Astrocyte of the cerebellum (primary cell): ENCODE measurements at regions not wholly inside any gene's neighbourhood (a gene's known extent, or its start where the extent isn't known, plus 50 kb on each side); places are given as distances from the start of the nearest gene placed in this dataset.

ENCODE experiments used
- DNase-seq: peaks from one replicate; pipeline ENCODE4 v3.0.0-alpha.2; 2011; ENCODE audit warnings: low read depth
- H3K4me3 ChIP-seq: 2 replicates; pipeline ENCODE4 v1.5.1; 2011; ENCODE audit warnings: mild to moderate bottlenecking, low read depth, low read length, moderate library complexity
- in situ Hi-C: cut with HindIII; loops from 2 replicates; pipeline ENCODE4 v1.10.0; 2017; ENCODE audit warnings: low sequenced_read_pairs
- TF ChIP-seq, protein P1 (sequence below): IDR thresholded peaks from 2 replicates; pipeline ENCODE4 v1.5.1; 2012; ENCODE audit warnings: low read length, low read depth, moderate library complexity, mild to moderate bottlenecking; ENCODE audit errors: missing control alignments

DNA sequence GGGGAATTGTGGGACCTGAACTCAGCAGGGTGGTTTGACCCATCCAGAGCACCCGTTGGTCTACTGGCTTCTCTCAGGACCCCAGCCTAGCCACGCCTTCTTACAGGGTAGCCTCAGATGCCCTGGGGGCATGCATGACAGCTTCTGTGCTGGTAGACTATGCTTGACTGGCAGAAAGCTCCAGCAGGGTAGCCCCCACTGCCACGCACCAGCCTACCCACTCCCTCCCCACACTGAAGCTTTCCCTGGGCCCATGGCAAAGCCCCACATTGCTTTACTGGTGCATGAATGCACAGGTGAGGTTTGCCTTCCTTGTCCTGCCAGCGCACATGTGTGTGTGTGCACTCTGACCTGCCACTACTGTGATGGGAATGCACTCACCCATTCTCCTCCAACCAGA, 772.2 kb downstream of the LRFN5 start:
- H3K4me3 ChIP-seq, result no peak overlapping the region
- in situ Hi-C loops, result no loop called here
- no peak for DNase-seq
- TF ChIP-seq, protein P1, sequence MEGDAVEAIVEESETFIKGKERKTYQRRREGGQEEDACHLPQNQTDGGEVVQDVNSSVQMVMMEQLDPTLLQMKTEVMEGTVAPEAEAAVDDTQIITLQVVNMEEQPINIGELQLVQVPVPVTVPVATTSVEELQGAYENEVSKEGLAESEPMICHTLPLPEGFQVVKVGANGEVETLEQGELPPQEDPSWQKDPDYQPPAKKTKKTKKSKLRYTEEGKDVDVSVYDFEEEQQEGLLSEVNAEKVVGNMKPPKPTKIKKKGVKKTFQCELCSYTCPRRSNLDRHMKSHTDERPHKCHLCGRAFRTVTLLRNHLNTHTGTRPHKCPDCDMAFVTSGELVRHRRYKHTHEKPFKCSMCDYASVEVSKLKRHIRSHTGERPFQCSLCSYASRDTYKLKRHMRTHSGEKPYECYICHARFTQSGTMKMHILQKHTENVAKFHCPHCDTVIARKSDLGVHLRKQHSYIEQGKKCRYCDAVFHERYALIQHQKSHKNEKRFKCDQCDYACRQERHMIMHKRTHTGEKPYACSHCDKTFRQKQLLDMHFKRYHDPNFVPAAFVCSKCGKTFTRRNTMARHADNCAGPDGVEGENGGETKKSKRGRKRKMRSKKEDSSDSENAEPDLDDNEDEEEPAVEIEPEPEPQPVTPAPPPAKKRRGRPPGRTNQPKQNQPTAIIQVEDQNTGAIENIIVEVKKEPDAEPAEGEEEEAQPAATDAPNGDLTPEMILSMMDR, result no peak

DNA sequence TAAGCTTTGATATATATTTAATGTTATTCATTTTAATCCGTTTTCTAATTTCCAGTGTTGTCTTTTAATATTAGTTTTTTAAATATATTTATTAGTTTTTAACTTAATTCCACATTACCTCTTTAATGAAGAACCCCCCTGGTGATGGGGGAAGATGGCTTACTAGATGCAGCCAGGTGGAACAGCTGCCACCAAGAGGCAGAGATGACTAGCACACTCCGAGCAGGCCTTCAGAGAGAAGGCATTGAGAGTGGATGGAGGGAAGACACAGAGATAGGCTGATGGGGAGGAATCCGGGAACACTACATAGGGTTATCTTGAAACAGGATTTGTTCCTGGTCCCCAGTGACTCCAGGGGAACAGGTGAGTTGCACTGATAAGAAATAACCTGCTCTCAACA, 771.6 kb downstream of the LRFN5 start:
- H3K4me3 ChIP-seq, result no peak overlapping the region
- TF ChIP-seq, protein P1, result no peak
- in situ Hi-C loops, result no loop called here
- DNase-seq, result no peak

DNA sequence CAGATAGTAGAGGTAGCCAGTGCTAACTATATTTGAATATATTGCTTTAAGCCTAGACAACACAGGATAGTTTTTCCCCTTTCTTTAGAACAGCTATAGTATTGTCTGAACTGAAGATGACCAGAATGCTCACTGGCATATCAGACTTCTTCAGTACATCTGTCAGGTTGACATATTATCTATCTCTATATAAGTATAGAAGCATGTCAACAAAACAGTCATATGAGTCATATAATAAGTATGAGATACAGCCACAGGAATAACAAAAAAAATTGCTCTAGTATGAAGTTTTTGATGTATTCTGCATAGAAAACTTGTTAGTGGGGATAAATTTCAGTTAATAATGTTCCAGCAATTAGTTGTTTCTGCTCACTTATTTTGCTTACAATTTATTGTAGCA, 767.7 kb downstream of the LRFN5 start:
- DNase-seq, result no peak
- TF ChIP-seq, protein P1, result no peak
- in situ Hi-C loops, result no loop called here

DNA sequence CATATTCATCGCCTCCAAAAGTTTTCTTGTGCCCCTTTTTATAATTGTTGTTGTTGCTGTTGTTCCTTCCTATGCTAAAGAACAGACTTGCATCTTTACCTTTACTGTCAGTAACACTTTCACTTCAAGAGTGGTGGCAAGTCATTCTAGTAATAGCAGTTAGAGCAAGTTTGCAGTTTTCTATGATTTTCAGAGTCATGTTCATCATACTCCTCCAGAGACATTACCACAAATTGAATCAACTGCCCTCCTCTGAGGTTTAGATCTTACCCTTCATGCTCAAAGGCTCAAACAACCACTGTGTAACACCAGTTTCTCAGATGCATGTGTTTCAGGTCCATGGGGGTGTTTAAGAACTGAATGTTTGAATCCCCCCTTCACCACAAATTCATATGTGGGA, 763.4 kb downstream of the LRFN5 start:
- TF ChIP-seq, protein P1, result no peak

More for the DNA sequence above, 767.7 kb downstream of the LRFN5 start:
- no peak overlapping the region for H3K4me3 ChIP-seq

DNA sequence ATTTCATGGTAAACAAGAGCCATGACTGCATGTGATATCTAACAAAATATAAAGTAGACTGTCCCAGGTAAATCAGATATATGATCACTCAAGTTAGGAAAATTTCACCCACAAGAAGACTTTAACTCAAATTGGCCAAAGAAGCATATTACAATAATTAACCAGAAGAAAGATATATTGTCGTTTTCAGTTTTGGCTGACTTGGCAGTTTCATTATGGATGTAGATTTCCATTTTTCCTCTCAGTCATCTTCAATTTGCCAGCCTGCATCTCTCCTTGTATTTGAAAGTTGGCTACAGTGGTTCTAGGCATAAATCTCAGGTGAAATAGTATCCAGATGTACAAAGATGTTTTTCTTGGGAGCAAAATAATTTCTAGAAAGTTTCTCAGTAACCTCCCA, 761.6 kb downstream of the LRFN5 start:
- H3K4me3 ChIP-seq, result no peak overlapping the region
- DNase-seq, result no peak
- in situ Hi-C loops, result no loop called here
- TF ChIP-seq, protein P1, result no peak

More for the DNA sequence above, 763.4 kb downstream of the LRFN5 start:
- in situ Hi-C loops, result no loop called here
- H3K4me3 ChIP-seq, result no peak overlapping the region
- no peak for DNase-seq

DNA sequence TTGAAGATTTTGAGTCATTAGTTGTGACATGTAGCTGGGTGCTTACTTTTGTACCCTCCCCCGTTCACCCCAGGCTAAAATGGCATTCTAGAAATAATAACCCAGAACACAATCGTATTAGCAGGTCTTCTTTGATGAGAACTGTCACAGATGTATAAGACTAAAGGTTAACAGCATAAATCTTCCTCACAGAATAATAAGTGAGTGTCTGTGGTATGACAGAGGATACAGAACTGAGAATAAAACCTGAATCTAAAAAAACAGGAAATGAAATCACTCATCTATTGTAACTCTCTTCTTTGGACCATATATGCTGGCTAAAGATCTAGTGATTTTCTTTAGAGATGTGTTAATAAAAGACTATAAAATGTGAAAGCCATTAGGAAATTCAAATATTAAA, 746.6 kb downstream of the LRFN5 start:
- no peak overlapping the region for H3K4me3 ChIP-seq
- in situ Hi-C loops, result no loop called here
- DNase-seq, result no peak
- TF ChIP-seq, protein P1, result no peak

DNA sequence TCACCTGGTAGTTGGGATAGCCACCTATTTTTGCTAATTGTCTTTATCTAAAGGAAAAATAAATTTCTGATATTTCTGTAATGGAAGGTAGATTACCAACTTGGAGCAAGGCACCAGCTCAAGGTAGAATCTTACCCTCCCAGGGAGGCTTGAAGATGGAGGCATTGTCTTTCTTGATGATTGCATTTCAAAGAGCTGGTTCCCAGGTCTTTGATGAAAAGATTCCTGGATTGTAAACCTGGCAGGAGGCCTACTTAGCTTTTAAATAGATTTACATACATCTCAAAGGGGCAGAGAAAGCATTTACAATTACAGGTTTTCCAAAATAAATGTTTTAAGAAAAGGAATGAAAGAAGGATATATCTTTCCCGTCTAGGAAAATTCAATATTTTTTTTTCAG, 729.2 kb downstream of the LRFN5 start:
- no peak for DNase-seq
- TF ChIP-seq, protein P1, result no peak
- H3K4me3 ChIP-seq, result no peak overlapping the region
- in situ Hi-C loops, result no loop called here
